ENCODE measurements at regions not wholly inside any gene's neighbourhood (a gene's known extent, or its start where the extent isn't known, plus 50 kb on each side); places are given as distances from the start of the nearest gene placed in this dataset.
A peak's percentile ranks its signal among the peaks of the same experiment; 100 is the strongest.
"Not testable (repeated sequence)": the region's sequence is repeated elsewhere in the genome, so short reads cannot be mapped to it uniquely, and the experiment has no call there.

DNA sequence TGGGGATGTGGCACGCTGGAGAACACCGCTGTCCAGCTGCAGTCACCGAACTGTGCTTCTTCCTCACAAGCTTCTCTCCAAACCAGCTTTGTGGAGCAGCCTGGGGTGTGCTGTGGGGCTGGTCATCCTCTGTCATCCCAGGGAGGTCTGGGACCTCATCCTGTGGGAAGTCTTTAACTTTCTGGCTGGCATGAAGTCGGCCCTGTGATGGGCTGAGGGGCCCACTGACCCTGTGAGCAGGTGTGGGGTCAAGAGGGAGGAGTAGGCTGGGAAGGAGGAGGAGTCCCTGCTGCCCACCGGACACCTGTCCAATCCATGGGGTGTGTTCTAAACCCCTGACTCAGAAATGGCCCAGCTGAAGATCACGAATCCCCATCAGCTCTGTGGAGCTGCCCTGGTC lies 136.2 kb upstream of the SHH start:
- intact Hi-C loops (cut with DNase I): loop anchor here in 1 of 2 donors (5.0 kb wide), 1 partner anchor 289 kb away; no protein-coding TSS in a partner anchor
- DNase-seq (ENCODE audit: low spot score): no peak

GRCh38 chr7:155947051-155947450 lies 134.8 kb upstream of the SHH start:
- intact Hi-C loops (cut with DNase I): loop anchor here in 1 of 2 donors (5.0 kb wide), 1 partner anchor 290 kb away; no protein-coding TSS in a partner anchor
- no peak for DNase-seq (ENCODE audit: low spot score)

DNA sequence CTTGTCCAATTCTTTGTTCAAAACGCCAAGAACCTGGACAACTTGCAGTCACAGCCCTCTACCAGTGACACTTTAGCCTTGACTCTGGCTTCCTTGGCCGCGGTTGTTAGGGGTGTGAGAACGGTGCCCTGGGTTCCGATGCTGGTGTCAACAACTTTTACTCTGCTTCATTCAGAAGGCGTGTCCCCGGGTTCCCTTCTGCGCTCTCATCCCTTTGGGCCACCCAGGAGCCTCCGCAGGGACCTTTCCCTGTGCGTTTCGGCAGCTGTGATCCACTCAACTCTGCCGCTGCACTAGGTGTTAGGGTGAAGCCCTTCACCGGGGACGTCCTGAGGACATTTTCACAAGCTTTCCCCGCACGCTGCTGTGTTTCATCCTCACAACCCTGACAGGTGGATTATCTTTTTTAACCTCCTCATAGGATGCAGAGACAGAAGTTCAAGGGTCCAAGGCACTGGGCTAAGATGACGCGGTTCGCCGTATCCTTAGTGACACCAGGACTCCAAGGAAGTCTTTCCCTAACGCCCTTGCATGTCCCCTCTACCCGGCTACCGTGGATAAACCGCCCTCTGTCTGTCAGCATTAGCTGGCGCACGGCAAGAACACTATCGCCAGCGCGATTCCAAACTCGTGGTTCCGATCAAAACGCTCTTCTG lies 133.5 kb upstream of the SHH start:
- no peak for DNase-seq (ENCODE audit: low spot score)
- intact Hi-C loops (cut with DNase I): loop anchor here in 1 of 2 donors (5.0 kb wide), 1 partner anchor 292 kb away; no protein-coding TSS in a partner anchor

GRCh38 chr7:155944901-155945300 lies 132.6 kb upstream of the SHH start:
- DNase-seq (ENCODE audit: low spot score): no peak
- intact Hi-C loops (cut with DNase I): loop anchor here in 1 of 2 donors (5.0 kb wide), 1 partner anchor 292 kb away; no protein-coding TSS in a partner anchor

DNA sequence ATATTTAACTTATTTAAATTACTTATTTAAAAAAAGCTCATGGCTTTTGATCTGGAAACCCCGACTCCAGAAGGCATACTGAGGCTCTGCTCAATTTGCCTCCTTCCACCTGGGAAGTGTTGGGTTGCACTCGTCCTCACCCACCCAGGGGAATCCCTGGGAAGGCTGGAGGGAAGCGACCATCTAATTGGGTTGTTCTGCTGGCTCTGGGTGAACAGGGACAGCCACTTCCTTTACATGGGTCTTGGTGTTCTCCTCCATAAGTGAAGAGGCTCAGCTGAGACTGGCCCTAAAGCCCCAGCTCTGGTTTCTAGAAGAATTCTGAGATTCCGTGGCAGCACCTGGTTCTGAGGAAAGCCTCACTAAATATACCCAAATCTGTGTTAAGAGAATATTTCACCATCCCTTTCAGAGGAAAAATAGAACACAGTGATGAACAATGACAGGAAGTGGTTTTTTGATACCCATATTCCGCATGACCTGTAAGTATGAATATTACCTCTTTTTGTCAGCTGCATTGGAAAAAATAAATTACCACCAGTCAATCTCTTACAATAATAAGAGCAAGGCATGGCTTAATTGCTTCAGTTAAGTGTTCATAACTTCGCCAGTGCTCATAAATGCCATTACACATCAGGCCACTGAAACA lies 131.1 kb upstream of the SHH start:
- intact Hi-C loops (cut with DNase I): no loop called here
- DNase-seq (ENCODE audit: low spot score): no peak

GRCh38 chr7:155942226-155942950 lies 130.1 kb upstream of the SHH start:
- DNase-seq (ENCODE audit: low spot score): no peak
- intact Hi-C loops (cut with DNase I): no loop called here

- no peak for DNase-seq (ENCODE audit: low spot score)
- intact Hi-C loops (cut with DNase I): no loop called here
Measured at GRCh38 chr7:155941688-155942087, 129.4 kb upstream of the SHH start.

DNA sequence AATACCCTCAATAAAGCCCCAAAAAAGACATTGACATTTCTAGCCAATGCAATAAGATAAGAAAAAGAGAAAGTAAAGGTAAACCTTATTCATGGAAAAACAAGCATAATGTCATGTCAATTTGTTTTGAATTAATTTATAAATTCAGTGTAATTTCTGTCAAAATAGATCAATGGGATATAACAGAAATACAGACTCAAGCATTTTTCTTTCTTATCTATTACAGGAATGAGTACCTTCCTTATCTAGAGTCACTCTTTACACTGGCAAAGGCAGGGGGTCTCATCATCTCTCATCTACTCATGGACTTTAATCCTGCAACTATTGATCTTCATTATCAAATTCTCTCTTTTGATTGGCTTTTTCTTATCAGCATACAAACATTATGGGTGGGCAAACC lies 127.1 kb upstream of the SHH start:
- no peak for DNase-seq (ENCODE audit: low spot score)
- intact Hi-C loops (cut with DNase I): no loop called here

- intact Hi-C loops (cut with DNase I): no loop called here
- no peak for DNase-seq (ENCODE audit: low spot score)
Measured at GRCh38 chr7:155938129-155938528, 125.9 kb upstream of the SHH start.

GRCh38 chr7:155935726-155936125 lies 123.5 kb upstream of the SHH start:
- intact Hi-C loops (cut with DNase I): no loop called here

GRCh38 chr7:155935005-155935557 lies 122.8 kb upstream of the SHH start:
- intact Hi-C loops (cut with DNase I): no loop called here
- DNase-seq (ENCODE audit: low spot score): no peak

More at GRCh38 chr7:155935726-155936125, 123.5 kb upstream of the SHH start:
- no peak for DNase-seq (ENCODE audit: low spot score)

- DNase-seq (ENCODE audit: low spot score); intact Hi-C loops (cut with DNase I): not testable (repeated sequence)
Measured at GRCh38 chr7:155932324-155932723, 120.1 kb upstream of the SHH start.

DNA sequence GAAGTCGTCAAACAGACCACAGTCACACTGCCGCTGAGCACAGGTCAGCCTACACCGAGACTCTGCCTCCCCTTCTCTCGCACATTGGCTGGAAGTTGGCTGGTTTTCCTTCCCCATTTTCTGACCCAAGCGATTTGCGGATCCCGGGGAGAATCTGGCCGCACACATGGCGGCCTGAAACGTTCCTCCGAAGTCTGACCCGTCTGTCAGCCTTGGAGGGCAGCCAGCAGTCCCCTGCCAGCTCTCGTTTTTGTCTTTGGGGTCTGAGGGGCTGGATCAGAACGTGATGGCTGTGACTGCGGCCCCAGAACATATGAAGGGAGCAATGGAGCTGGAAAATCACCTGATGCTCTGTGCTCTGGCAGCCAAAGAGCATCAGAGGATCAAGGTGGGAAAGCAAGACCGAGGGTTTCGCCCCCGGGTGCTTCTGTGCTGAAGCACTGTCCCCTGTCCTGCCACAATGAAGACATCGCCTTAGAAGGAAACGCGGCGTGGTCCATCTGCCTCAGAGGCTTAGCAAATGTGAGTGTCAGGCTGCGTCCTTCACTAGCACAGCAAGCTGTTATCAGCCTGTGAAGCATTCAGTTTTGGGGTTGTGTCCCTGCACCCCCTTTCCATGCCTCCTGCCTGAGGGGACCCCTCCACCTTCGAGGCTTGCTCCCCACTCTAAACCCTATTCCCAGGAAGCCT lies 119.3 kb upstream of the SHH start:
- no peak for DNase-seq (ENCODE audit: low spot score)
- intact Hi-C loops (cut with DNase I): no loop called here

GRCh38 chr7:155930527-155930926 lies 118.3 kb upstream of the SHH start:
- DNase-seq (ENCODE audit: low spot score): no peak
- intact Hi-C loops (cut with DNase I): no loop called here

- no peak for DNase-seq (ENCODE audit: low spot score)
- intact Hi-C loops (cut with DNase I): no loop called here
Measured at GRCh38 chr7:155930061-155930460, 117.8 kb upstream of the SHH start.

- intact Hi-C loops (cut with DNase I): no loop called here
- DNase-seq (ENCODE audit: low spot score): peak; percentile 68
Measured at GRCh38 chr7:155928583-155928982, 116.3 kb upstream of the SHH start.

GRCh38 chr7:155927905-155928304 lies 115.6 kb upstream of the SHH start:
- intact Hi-C loops (cut with DNase I): no loop called here
- DNase-seq (ENCODE audit: low spot score): no peak

DNA sequence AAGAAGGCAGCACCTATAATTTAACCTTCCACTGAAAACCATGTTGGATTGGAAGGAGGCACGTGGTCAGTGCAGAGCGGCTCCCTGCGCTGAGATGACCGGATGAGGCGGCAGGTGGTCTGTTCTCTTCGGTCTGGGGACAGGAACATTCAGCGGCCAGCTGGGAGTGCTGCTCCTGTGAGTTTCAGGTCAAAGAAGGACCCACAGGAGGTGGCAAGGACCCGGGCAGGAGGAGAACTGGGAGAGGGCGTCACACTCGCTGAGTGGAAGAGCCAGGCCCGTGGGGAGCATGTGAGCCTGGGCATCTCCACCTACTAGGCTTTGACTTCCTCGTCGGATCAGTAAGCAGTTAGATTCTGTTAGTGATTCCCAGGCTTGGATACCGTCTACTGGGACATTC lies 113.4 kb upstream of the SHH start:
- intact Hi-C loops (cut with DNase I): no loop called here
- DNase-seq (ENCODE audit: low spot score): peak; percentile 68

GRCh38 chr7:155922067-155922816 lies 110.0 kb upstream of the SHH start:
- intact Hi-C loops (cut with DNase I): no loop called here
- peak; percentile 75 for DNase-seq (ENCODE audit: low spot score)

Measured in posterior vena cava (tissue), 2 donors.